ENCODE measurements at regions not wholly inside any gene's neighbourhood (a gene's known extent, or its start where the extent isn't known, plus 50 kb on each side); places are given as distances from the start of the nearest gene placed in this dataset.
A peak's percentile ranks its signal among the peaks of the same experiment; 100 is the strongest.

DNA sequence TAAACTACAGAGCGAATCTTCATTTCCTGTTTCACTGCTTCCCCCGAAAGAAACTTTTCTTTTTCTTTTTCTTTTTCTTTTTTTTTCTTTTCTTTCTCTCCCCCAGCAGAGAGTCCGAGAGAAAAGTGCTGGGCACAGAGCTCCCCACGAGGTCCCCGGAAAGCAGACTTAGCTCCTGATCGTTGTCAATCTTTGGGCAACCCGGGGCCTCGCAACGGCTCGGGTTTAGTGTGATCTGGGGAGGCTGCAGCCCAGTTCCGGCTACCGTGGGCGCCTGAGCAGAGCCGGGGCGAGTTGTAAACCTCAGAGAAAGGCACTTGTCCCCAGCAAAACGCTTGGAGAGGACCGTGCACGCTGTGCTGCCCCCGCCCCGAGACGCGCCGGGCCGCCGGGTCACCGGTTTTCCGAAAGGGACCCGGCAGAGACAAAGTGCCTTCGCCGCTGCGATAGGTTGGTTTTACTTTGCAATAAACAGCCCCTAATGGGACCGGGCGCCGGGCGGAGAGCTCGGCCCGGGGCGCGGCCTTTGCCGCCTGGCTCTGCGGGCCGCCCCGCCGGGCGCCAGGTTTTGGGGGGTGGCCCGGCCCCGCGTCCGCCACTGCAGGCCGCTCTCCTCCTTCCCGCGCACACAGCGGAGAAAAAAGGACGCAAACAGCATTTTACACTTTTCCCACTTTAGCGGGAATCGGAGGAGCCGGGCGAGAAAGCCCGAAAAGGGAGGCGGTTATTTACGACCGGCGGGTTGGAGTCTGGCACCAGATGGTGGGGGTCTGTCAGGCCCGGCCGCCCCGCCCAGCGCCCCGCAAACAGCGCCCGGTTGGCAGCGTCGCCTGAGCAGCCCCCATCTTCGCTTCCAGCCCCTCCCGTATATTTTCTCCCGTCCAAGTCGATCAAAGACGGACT is 136.0 kb downstream of the INSIG2 start:
- peak; percentile 59 to 60 for ATAC-seq

DNA sequence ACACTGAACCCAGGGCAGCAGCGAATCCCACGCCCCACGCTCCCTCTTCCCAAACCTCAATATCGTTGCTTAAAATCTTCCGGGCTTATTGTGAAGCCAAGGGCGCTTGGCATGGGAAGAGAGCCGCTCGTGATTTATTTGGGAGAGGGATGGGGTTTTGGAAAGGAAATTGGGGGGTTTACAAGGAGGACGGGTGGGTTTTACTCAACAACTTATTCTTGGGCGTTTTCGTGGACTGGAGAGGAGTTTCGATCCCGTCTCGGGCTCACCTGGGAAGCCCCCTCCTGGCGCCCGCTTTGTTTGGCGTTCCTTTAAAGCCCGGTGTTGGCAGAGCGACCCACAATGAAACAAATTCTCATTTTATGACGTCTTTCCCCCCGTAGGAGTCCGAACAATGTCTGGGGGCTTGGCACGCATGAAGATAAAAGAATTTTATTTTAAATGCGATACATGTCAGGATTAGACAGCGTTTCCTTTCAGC is 135.3 kb downstream of the INSIG2 start:
- ATAC-seq, result peak in 1 of 2 donors; percentile 14

DNA sequence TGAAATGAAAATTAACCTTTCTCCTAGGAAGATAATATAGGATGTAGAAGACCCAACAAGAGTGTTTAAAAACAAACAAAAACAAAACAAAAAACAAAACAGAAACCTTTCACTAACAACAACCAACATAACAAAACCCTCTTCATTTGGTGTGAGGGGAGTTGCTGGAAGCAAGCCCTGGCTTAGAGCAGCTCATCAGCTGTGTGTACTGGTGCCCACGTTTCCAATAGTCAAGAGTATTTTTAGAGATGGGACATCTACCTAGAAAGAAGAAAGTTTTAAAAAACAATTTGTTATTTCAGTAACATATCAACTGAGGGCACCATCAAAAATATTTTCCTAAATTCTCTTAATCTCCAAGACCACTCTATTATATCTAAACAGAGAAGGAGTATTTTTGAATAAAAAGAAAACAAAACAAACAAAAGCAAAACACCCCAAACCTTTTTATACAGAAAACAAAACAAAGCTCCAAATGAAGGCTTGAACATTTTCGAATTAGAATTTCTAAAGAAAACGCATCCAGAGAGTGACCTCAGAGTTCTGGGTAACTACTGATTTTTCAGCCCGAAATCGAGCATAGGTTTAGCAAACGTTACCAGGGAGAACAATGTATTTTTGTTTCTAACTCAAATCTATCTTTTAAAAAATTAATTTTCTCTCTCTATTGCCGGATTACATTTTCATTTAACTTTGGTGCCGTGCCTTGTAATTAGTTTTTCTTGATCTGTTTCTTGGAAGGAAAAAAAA is 134.6 kb downstream of the INSIG2 start:
- no peak for ATAC-seq

DNA sequence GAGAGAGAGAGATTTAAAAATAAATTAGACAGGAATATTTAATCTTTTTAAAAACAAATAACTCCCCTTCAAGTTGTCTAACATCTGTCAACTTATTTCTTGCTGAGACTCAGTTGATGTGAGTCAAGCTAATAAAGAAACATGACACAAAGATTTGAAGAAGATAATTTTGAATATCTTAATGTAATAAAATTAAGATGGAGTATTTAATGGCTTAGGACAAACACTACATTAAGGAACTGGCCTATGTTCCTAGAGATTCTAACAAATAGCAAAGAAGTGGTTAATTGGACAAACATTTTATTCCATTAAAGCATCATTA is 134.0 kb downstream of the INSIG2 start:
- no peak for ATAC-seq

DNA sequence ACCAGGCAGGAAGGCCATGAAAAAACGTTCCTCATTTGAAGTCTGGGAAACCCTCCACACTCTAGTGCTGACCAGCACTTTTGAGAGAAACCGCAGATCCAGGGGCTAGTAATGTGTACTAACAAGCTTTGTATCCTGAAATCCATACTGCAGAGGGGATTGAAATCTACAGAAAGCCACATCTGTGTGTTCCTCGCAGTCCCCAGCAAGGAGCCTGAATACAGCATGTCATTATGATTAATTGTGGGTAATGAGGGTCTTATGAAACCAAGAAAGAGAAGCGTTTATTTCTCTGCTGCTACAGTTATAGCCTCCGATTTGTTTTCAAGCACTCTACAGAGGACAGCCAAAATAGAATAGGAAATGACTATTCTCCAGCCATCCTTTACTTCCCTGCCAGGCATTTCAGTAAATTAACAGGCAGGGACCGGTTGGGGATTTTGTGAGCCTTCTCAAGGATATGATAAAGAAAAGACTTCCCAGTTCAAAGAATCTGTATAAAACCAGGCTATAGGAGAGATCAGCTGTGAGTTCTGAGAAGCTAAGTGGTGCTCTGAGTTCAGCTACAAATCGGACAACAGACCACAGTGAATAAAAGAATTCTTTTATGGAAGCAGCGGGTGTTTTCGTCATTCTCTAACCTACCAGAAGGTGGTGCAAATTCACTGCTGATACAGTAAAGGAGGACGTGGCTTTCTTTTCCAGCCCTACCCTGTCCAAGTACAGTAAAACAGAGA is 133.4 kb downstream of the INSIG2 start:
- ATAC-seq, result peak in 1 of 2 donors; percentile 53

DNA sequence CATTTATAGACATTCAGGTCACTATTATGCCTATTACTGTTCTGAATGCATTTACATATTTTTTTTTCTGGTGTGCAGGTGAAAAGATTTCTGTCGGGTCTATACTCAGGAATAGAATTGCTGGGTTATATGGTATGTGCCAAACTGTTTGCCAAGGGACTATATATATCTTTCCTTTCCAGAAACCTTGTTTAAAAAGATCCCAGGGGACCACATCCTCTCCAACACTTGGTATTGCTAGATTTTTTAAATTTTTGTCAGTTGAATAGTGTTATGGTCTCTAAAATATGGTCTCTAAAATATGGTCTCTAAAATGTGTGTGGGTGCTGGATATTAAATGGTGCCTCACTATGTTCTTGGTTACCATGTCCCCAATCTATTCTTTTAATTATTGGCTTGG is 131.3 kb downstream of the INSIG2 start:
- ATAC-seq, result no peak

DNA sequence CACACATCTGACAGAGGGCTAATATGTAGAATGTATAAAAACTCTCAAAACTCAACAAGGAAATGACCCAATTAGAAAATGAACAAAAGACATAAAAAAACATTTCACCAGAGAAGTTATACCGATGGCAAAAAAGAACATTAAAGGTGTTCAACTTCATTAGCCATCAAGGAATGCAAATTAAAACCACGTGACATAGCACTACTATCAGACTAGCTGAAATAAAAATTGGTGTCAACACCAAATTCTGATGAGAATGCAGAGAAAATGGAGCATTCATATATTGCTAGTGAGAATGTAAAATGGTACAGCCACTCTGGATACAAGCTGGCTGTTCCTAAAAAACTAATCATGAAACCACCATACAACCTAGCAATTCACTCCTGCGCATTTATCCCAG is 128.0 kb downstream of the INSIG2 start:
- no peak for ATAC-seq

- ATAC-seq, result no peak
Measured at GRCh38 chr2:118209727-118210126, 121.5 kb downstream of the INSIG2 start.

- ATAC-seq, result no peak
Measured at GRCh38 chr2:118207889-118208288, 119.6 kb downstream of the INSIG2 start.

GRCh38 chr2:118202707-118203303 is 114.5 kb downstream of the INSIG2 start:
- ATAC-seq, result peak in 1 of 2 donors; percentile 76

DNA sequence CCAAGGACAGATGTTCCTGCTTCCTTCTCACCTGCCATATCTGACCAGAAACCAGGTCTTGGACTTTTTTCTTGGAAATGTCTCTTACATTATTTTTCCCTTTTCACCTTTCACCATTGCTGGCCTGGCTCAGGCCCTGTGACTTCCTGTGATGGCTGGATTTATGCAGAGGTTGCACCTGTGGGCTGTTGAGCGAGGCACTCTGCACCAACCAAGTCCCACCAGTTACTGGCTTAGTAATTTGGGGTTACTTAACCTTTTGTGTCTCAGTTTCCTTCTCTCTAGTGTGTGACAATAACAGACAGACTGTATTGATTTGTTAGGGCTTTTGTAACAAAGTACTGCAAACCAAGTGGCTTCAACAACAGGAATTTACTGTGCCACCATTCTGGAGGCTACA is 110.0 kb downstream of the INSIG2 start:
- no peak for ATAC-seq

GRCh38 chr2:118197011-118197675 is 108.9 kb downstream of the INSIG2 start:
- peak in 1 of 2 donors; percentile 48 for ATAC-seq

GRCh38 chr2:118190474-118190873 is 102.2 kb downstream of the INSIG2 start:
- no peak for ATAC-seq

DNA sequence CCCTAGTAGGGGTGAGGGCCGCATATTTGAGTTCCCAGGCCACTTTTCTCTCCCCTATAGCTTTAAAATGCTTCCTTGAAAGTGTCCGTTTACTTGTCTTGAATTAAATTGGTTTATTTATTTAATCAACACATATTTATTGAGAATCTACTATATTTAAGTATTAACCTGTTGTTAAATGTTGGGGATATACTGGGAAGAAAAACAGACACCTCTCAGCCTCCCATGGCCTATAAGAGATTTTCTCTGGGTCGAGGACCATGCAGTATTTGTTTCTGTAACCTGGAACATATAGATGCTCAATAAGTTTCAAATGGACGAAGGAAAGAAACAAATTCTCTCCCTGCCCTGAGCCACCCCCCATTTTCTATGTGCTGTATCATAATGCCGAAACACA is 98.6 kb downstream of the INSIG2 start:
- ATAC-seq, result no peak

DNA sequence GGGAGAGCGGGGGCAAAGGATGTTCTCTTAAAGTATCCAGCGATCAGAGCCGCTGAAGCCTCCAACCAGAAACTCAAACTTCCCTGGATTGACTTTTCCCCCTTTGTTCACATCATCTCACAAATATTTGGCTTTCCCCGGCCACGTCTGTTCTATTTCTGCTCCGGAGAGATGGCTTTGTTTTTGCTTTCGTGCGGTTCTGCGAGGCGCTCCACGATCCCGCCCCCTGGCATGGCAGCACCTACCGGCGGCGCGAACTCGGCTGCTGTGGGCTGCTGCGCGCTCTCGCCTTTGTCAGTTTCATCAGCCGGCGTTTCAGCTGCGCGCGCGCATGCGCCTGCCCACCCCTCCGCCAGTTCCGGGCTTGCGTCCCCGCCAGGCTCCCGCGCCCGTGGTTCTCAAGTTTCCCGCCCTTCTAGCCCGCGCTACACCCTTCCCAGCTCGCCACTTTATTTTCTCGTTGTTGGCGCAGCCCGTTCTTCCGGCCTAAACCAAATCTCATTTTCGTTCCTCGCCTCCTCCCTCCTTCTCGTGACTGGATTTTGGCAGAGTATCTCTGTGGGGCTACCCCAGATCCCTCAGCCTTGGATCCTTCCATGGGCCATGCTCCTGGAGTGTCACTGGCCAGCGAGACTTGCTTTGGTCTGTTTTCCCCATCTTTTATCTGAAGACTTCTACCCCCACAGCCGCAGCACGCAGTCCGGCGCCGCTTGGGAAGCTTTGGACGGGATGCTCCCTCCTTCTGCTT is 98.0 kb downstream of the INSIG2 start:
- peak; percentile 90 to 91 for ATAC-seq

DNA sequence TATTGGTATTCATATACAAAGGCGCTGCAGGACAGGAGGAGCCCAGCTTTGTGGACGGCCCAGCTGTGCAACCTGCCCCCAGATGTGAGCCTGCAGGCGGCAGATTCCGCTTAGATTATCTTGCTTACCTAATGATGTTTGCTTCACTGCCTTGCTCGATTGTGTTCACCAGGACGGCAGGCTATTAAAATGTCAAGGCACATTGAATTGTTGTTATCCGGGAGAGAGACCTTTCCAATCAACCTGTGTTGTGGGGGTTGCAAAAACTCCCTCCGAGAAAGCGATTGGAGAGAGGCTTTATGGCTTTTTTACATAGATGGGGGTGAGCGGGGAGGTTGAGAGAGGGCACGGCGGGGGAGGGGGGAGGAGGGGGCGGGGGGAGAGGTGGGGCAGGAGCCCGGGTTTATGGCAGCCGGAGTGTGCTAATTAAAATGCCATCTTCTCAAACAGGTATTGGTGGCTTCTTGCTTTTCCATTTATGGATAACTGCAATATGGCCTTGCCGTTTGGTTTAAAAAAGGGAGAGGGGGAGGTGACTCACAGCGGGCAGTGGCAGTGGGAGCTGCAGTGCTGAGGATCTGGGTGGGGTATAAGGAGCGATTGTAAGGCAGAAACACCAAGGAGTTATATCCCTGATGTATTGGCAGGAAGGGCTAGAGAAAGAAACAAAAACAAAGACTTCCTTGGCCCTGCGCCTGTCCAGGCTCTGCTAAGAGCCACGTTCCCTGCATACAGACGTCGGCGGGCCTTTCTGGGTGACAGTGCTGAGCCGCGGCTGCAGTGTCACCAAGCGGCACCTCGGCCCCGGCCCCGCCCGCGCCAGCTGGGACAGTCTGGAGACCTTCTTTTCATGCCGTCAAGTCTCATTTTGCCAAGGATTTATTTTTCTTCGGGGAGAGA is 97.2 kb downstream of the INSIG2 start:
- peak; percentile 74 to 77 for ATAC-seq

DNA sequence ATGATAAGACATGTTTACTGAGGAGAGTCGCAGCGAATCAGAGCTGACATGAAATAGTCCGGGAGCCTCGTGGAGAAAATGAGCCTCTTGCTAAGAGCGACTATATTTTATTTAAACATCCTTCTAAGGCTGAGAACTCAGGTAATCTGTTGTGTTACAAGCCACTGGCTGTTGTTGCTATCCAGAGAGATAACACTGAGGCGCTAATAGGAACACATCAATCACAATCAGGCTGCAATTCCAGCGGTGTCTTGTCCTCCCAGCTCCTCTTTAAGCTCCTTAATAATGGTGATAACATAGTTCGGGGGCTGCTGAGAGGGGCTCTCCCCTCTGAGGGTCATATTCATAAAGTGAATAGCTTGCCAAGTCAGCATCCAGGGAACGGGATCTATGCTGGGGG is 95.1 kb downstream of the INSIG2 start:
- ATAC-seq, result no peak

DNA sequence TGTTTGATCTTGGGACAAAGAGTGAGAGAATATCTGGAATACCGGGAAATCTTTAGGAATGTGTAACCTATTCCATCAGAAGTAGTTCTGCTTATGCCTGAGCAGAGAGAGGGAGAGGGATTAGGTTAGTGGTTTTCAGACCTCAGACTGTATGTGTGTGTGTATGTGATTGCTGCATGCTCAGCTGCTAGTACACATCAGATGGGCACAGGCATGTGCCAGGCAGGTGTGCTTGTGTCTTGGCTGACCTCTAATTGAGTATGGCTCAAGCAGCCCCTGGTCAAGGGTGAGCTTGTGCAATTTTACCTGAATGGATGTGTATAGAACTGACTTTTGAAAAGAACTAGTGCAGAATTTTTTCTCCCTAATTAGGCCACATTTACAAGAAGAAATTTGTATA is 91.2 kb downstream of the INSIG2 start:
- no peak for ATAC-seq

DNA sequence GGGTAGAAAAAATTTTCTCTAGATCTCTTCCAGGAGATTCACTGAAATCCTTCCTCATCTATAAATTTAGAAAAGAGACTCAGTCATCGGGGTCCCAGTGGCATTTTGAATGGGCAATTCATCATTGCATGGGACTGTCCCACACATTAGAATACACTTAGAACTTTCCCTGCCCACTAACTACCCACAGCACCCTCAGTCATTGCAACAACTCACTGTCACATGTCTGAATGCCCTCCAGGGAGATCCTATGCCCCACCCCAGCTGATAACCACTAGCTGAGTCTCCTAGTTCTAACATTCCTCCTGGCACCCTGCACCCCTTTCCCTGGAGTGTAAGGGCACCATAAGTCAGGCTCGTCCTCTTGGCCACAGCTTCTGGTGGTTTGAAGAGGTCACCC is 89.6 kb downstream of the INSIG2 start:
- ATAC-seq, result no peak

GRCh38 chr2:118177318-118177717 is 89.0 kb downstream of the INSIG2 start:
- no peak for ATAC-seq

Data from activated CD4-positive, CD25-positive, alpha-beta regulatory T cell treated with anti-CD3 and anti-CD28 coated beads, Interleukin-2, amount 50 U/mL, for 24 hours (primary cell).